ENCODE measurements at regions not wholly inside any gene's neighbourhood (a gene's known extent, or its start where the extent isn't known, plus 50 kb on each side); places are given as distances from the start of the nearest gene placed in this dataset.

DNA sequence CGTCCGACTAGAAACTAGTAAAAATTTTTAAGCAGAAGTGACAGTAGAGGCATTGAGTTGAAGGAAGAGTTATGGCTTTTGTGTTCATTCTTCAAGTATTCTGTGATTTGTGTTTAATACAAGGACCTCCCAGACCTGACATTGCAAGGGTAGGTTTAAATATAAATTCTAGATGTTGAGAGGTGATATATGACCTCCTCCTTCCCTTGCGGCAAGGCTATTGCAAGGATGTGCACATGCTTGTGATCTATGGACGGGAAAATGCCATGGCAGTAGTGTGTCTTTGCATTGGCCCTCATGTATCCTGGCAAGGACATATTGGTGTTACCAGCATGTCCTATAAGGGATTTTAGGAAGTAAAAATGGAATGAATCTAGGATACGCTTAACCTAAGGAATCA lies 143.5 kb downstream of the NEDD1 start:
- Histone ChIP-seq H3K4me1 (ENCODE audit: control insufficient read depth, extremely low read depth, insufficient read depth, low read length) (no peaks in the 10 kb centered on the region), H3K9ac (ENCODE audit: control insufficient read depth, extremely low read depth, insufficient read depth, low read length) (no peak overlapping the region), H3K27ac (ENCODE audit: control insufficient read depth, insufficient read depth, low read length) (no peak overlapping the region), H2AFZ (ENCODE audit: control insufficient read depth, low read length) (no peak overlapping the region), H3K9me3 (ENCODE audit: control insufficient read depth, low read depth, low read length) (no peaks in the 10 kb centered on the region), H3K4me3 (ENCODE audit: control insufficient read depth in 2 of 3, extremely low read depth in 1 of 3, insufficient read depth in 2 of 3, low read depth in 1 of 3, low read length in 3 of 3) (no peak overlapping the region), H3K4me2 (ENCODE audit: control insufficient read depth, extremely low read depth, insufficient read depth, low read depth, low read length) (no peak overlapping the region), H3K36me3 (ENCODE audit: control insufficient read depth in 2 of 2, extremely low read depth in 1 of 2, insufficient read depth in 2 of 2, low read length in 2 of 2) (no peaks in the 10 kb centered on the region), H3K79me2 (ENCODE audit: control insufficient read depth, insufficient read depth, low read length) (no peaks in the 10 kb centered on the region), H3K9me1 (ENCODE audit: control insufficient read depth, extremely low read depth, insufficient read depth, low read length) (no peaks in the 10 kb centered on the region), H3K27me3 (ENCODE audit: control insufficient read depth, extremely low read depth, insufficient read depth, low read length) (no peaks in the 10 kb centered on the region), H4K20me1 (ENCODE audit: control insufficient read depth, extremely low read depth, insufficient read depth, low read length) (no peaks in the 10 kb centered on the region)
- FAIRE-seq = no peak
- dilution Hi-C loops (cut with MboI; ENCODE audit: extremely low pct_ligation_motif_present, low sequenced_read_pairs) = no loop called here
- no peak for DNase-seq (ENCODE audit: low read depth, low spot score)
- TF ChIP-seq, protein P1, sequence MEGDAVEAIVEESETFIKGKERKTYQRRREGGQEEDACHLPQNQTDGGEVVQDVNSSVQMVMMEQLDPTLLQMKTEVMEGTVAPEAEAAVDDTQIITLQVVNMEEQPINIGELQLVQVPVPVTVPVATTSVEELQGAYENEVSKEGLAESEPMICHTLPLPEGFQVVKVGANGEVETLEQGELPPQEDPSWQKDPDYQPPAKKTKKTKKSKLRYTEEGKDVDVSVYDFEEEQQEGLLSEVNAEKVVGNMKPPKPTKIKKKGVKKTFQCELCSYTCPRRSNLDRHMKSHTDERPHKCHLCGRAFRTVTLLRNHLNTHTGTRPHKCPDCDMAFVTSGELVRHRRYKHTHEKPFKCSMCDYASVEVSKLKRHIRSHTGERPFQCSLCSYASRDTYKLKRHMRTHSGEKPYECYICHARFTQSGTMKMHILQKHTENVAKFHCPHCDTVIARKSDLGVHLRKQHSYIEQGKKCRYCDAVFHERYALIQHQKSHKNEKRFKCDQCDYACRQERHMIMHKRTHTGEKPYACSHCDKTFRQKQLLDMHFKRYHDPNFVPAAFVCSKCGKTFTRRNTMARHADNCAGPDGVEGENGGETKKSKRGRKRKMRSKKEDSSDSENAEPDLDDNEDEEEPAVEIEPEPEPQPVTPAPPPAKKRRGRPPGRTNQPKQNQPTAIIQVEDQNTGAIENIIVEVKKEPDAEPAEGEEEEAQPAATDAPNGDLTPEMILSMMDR (optimal IDR thresholded peaks at IDR 0.05 in 1 of 3, IDR thresholded peaks at IDR 0.05 in 1 of 3, conservative IDR thresholded peaks at IDR 0.05 in 1 of 3; ENCODE audit: extremely low read depth in 1 of 3, insufficient read depth in 2 of 3, low read length in 3 of 3) = no peak
- TF ChIP-seq EZH2 (IDR thresholded peaks at IDR 0.05; ENCODE audit: low read length) = no peak

DNA sequence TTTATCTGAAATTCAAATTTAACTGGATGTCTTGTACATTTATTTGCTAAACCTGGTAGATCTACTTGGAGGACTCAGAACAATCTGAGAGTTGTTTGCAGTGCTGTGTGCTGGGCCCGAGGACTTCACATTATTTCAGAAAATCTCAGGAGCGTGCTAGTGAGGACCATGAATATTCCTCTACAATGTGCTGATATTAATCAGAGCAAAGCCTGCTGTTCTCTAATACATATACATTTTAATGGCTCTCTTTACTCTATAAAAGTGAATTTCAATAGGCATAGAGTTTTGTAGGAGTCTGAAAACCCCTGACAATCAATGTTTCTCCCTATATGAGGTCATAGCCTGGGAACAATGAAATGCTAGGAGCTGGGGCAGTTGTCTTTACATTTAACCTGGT lies 144.3 kb downstream of the NEDD1 start:
- H3K9me1 ChIP-seq (ENCODE audit: control insufficient read depth, extremely low read depth, insufficient read depth, low read length) = no peaks in the 10 kb centered on the region
- no peaks in the 10 kb centered on the region for H3K36me3 ChIP-seq (ENCODE audit: control insufficient read depth in 2 of 2, extremely low read depth in 1 of 2, insufficient read depth in 2 of 2, low read length in 2 of 2)
- H3K27me3 ChIP-seq (ENCODE audit: control insufficient read depth, extremely low read depth, insufficient read depth, low read length) = no peaks in the 10 kb centered on the region
- H3K9me3 ChIP-seq (ENCODE audit: control insufficient read depth, low read depth, low read length) = no peaks in the 10 kb centered on the region
- dilution Hi-C loops (cut with MboI; ENCODE audit: extremely low pct_ligation_motif_present, low sequenced_read_pairs) = no loop called here
- no peak overlapping the region for H2AFZ ChIP-seq (ENCODE audit: control insufficient read depth, low read length)
- no peak overlapping the region for H3K4me2 ChIP-seq (ENCODE audit: control insufficient read depth, extremely low read depth, insufficient read depth, low read depth, low read length)
- H3K9ac ChIP-seq (ENCODE audit: control insufficient read depth, extremely low read depth, insufficient read depth, low read length) = no peak overlapping the region
- no peak overlapping the region for H3K4me3 ChIP-seq (ENCODE audit: control insufficient read depth in 2 of 3, extremely low read depth in 1 of 3, insufficient read depth in 2 of 3, low read depth in 1 of 3, low read length in 3 of 3)
- DNase-seq (ENCODE audit: low read depth, low spot score) (no peak), FAIRE-seq (no peak)
- H3K27ac ChIP-seq (ENCODE audit: control insufficient read depth, insufficient read depth, low read length) = no peak overlapping the region
- H3K4me1 ChIP-seq (ENCODE audit: control insufficient read depth, extremely low read depth, insufficient read depth, low read length) = no peaks in the 10 kb centered on the region
- H3K79me2 ChIP-seq (ENCODE audit: control insufficient read depth, insufficient read depth, low read length) = no peaks in the 10 kb centered on the region
- no peak for TF ChIP-seq EZH2 (IDR thresholded peaks at IDR 0.05; ENCODE audit: low read length)
- H4K20me1 ChIP-seq (ENCODE audit: control insufficient read depth, extremely low read depth, insufficient read depth, low read length) = no peaks in the 10 kb centered on the region

GRCh38 chr12:97061171-97061570 lies 154.1 kb downstream of the NEDD1 start:
- Histone ChIP-seq H3K9me1 (ENCODE audit: control insufficient read depth, extremely low read depth, insufficient read depth, low read length) (no peaks in the 10 kb centered on the region), H3K27me3 (ENCODE audit: control insufficient read depth, extremely low read depth, insufficient read depth, low read length) (no peaks in the 10 kb centered on the region), H3K79me2 (ENCODE audit: control insufficient read depth, insufficient read depth, low read length) (no peaks in the 10 kb centered on the region), H3K9ac (ENCODE audit: control insufficient read depth, extremely low read depth, insufficient read depth, low read length) (no peak overlapping the region), H3K9me3 (ENCODE audit: control insufficient read depth, low read depth, low read length) (no peaks in the 10 kb centered on the region), H3K36me3 (ENCODE audit: control insufficient read depth in 2 of 2, extremely low read depth in 1 of 2, insufficient read depth in 2 of 2, low read length in 2 of 2) (no peaks in the 10 kb centered on the region), H3K4me3 (ENCODE audit: control insufficient read depth in 2 of 3, extremely low read depth in 1 of 3, insufficient read depth in 2 of 3, low read depth in 1 of 3, low read length in 3 of 3) (no peak overlapping the region), H4K20me1 (ENCODE audit: control insufficient read depth, extremely low read depth, insufficient read depth, low read length) (no peaks in the 10 kb centered on the region), H3K27ac (ENCODE audit: control insufficient read depth, insufficient read depth, low read length) (no peak overlapping the region), H2AFZ (ENCODE audit: control insufficient read depth, low read length) (no peak overlapping the region), H3K4me1 (ENCODE audit: control insufficient read depth, extremely low read depth, insufficient read depth, low read length) (no peaks in the 10 kb centered on the region), H3K4me2 (ENCODE audit: control insufficient read depth, extremely low read depth, insufficient read depth, low read depth, low read length) (no peak overlapping the region)
- DNase-seq (ENCODE audit: low read depth, low spot score) = no peak
- FAIRE-seq = no peak
- TF ChIP-seq EZH2 (IDR thresholded peaks at IDR 0.05; ENCODE audit: low read length) = no peak
- TF ChIP-seq, protein P1 (optimal IDR thresholded peaks at IDR 0.05 in 1 of 3, IDR thresholded peaks at IDR 0.05 in 1 of 3, conservative IDR thresholded peaks at IDR 0.05 in 1 of 3; ENCODE audit: extremely low read depth in 1 of 3, insufficient read depth in 2 of 3, low read length in 3 of 3) = no peak
- dilution Hi-C loops (cut with MboI; ENCODE audit: extremely low pct_ligation_motif_present, low sequenced_read_pairs) = no loop called here
